SK-N-SH treated with all-trans-retinoic acid at 6 μM for 48 hours (cell line): ENCODE measurements at regions not wholly inside any gene's neighbourhood (a gene's known extent, or its start where the extent isn't known, plus 50 kb on each side); places are given as distances from the start of the nearest gene placed in this dataset.

ENCODE experiments used
- ATAC-seq: fragments of 200-7000 bp; cut with Tn5 transposase; 3 replicates; pipeline ENCODE4 v1.9.1; 2020; ENCODE audit warnings: mild to moderate bottlenecking, moderate library complexity
- ARNTL ChIP-seq: fragments of 450-650 bp; formaldehyde crosslinking; IDR thresholded peaks from 2 replicates; pipeline ENCODE4 v1.5.0; 2020; ENCODE audit warnings: low read depth, mild to moderate bottlenecking, moderate library complexity, borderline replicate concordance
- BACH2 ChIP-seq: fragments of 250-450 bp; sonication (Bioruptor Pico); IDR thresholded peaks from 2 replicates; pipeline ENCODE4 v1.9.0; 2021; ENCODE audit warnings: mild to moderate bottlenecking, borderline replicate concordance
- CREB5 ChIP-seq: fragments of 250-450 bp; sonication (Bioruptor Pico); IDR thresholded peaks from 2 replicates; pipeline ENCODE4 v1.5.1; 2020; ENCODE audit warnings: low read depth, mild to moderate bottlenecking, moderate library complexity
- CSDC2 ChIP-seq: fragments of 250-450 bp; sonication (Bioruptor Pico); IDR thresholded peaks from 2 replicates; pipeline ENCODE4 v1.5.0; 2020; ENCODE audit warnings: mild to moderate bottlenecking, moderate library complexity
- CSRNP3 ChIP-seq: fragments of 250-450 bp; sonication (Bioruptor Pico); IDR thresholded peaks from 2 replicates; pipeline ENCODE4 v1.5.1; 2021; ENCODE audit warnings: mild to moderate bottlenecking, moderate library complexity
- ESRRG ChIP-seq: fragments of 250-450 bp; sonication (Bioruptor Pico); IDR thresholded peaks from 2 replicates; pipeline ENCODE4 v1.6.1; 2021; ENCODE audit warnings: mild to moderate bottlenecking
- GLIS3 ChIP-seq: fragments of 250-450 bp; sonication (Bioruptor Pico); IDR thresholded peaks from 2 replicates; pipeline ENCODE4 v1.5.0; 2020; ENCODE audit warnings: mild to moderate bottlenecking, moderate library complexity
- ISL1 ChIP-seq: fragments of 250-450 bp; sonication (Bioruptor Pico); IDR thresholded peaks from 2 replicates; pipeline ENCODE4 v2.1.2; 2022; ENCODE audit warnings: mild to moderate bottlenecking, moderate library complexity
- PATZ1 ChIP-seq: fragments of 250-450 bp; sonication (Bioruptor Pico); IDR thresholded peaks from 2 replicates; pipeline ENCODE4 v1.8.0; 2020; ENCODE audit warnings: mild to moderate bottlenecking, moderate library complexity, borderline replicate concordance
- POU6F1 ChIP-seq: fragments of 250-450 bp; sonication (Bioruptor Pico); IDR thresholded peaks from 2 replicates; pipeline ENCODE4 v1.8.0; 2021; ENCODE audit warnings: low read depth, mild to moderate bottlenecking, moderate library complexity, borderline replicate concordance
- RARB ChIP-seq: fragments of 250-450 bp; sonication (Bioruptor Pico); IDR thresholded peaks from 2 replicates; pipeline ENCODE4 v1.8.0; 2021; ENCODE audit warnings: mild to moderate bottlenecking, moderate library complexity
- SNAI2 ChIP-seq: fragments of 250-450 bp; sonication (Bioruptor Pico); IDR thresholded peaks from 2 replicates; pipeline ENCODE4 v1.5.0; 2020; ENCODE audit warnings: mild to moderate bottlenecking, moderate library complexity
- TOX ChIP-seq: fragments of 250-450 bp; sonication (Bioruptor Pico); IDR thresholded peaks from 2 replicates; pipeline ENCODE4 v1.8.0; 2021; ENCODE audit warnings: mild to moderate bottlenecking, moderate library complexity, borderline replicate concordance
- TSHZ2 ChIP-seq: fragments of 250-450 bp; sonication (Bioruptor Pico); IDR thresholded peaks from 2 replicates; pipeline ENCODE4 v1.5.0; 2020; ENCODE audit warnings: mild to moderate bottlenecking, moderate library complexity
- ZC3H10 ChIP-seq: fragments of 250-450 bp; sonication (Bioruptor Pico); IDR thresholded peaks from 2 replicates; pipeline ENCODE4 v1.5.1; 2021; ENCODE audit warnings: mild to moderate bottlenecking, moderate library complexity
- ZFP3 ChIP-seq: fragments of 250-450 bp; sonication (Bioruptor Pico); IDR thresholded peaks from 2 replicates; pipeline ENCODE4 v1.5.0; 2020; ENCODE audit warnings: mild to moderate bottlenecking, moderate library complexity
- ZFP30 ChIP-seq: fragments of 450-650 bp; formaldehyde crosslinking; IDR thresholded peaks from 2 replicates; pipeline ENCODE4 v1.5.0; 2022; ENCODE audit warnings: mild to moderate bottlenecking, moderate library complexity
- ZNF565 ChIP-seq: fragments of 450-650 bp; formaldehyde crosslinking; conservative IDR thresholded peaks from 2 replicates; pipeline ENCODE4 v1.5.0; 2020; ENCODE audit warnings: low read depth, mild to moderate bottlenecking, moderate library complexity
- ZNF70 ChIP-seq: fragments of 450-650 bp; formaldehyde crosslinking; IDR thresholded peaks from 2 replicates; pipeline ENCODE4 v1.5.0; 2020; ENCODE audit warnings: mild to moderate bottlenecking, moderate library complexity

- ATAC-seq: no peak
- TF ChIP-seq SNAI2 (CRISPR knock-in tag) (no peak), ISL1 (no peak), CREB5 (CRISPR knock-in tag) (no peak), ZNF565 (CRISPR knock-in tag) (no peak), RARB (CRISPR knock-in tag) (no peak), CSRNP3 (CRISPR knock-in tag) (no peak), CSDC2 (CRISPR knock-in tag) (no peak), TOX (CRISPR knock-in tag) (no peak), BACH2 (CRISPR knock-in tag) (no peak), ESRRG (CRISPR knock-in tag) (no peak), POU6F1 (CRISPR knock-in tag) (no peak), GLIS3 (no peak), PATZ1 (CRISPR knock-in tag) (no peak), ZC3H10 (CRISPR knock-in tag) (no peak)
These were observed 260.1 kb downstream of the C12orf75 start for GRCh38 chr12:105590571-105590970.

GRCh38 chr12:105595440-105595839 is 264.9 kb downstream of the C12orf75 start:
- no peak for ATAC-seq
- TF ChIP-seq ARNTL (no peak), ZFP30 (CRISPR knock-in tag) (no peak), POU6F1 (CRISPR knock-in tag) (no peak), TSHZ2 (CRISPR knock-in tag) (no peak), ZNF70 (no peak), ZFP3 (no peak)

- ATAC-seq: no peak
- TF ChIP-seq TOX (CRISPR knock-in tag): no peak
- TF ChIP-seq ZNF565 (CRISPR knock-in tag): no peak
- no peak for TF ChIP-seq ZC3H10 (CRISPR knock-in tag)
- TF ChIP-seq ZFP30 (CRISPR knock-in tag): no peak
- TF ChIP-seq TSHZ2 (CRISPR knock-in tag): no peak
- TF ChIP-seq PATZ1 (CRISPR knock-in tag): no peak
- no peak for TF ChIP-seq ESRRG (CRISPR knock-in tag)
- TF ChIP-seq ZNF70: no peak
- no peak for TF ChIP-seq CSRNP3 (CRISPR knock-in tag)
- no peak for TF ChIP-seq GLIS3
- TF ChIP-seq BACH2 (CRISPR knock-in tag): no peak
- no peak for TF ChIP-seq ARNTL
These were observed 266.2 kb downstream of the C12orf75 start for GRCh38 chr12:105596731-105597130.
